Immature natural killer cell (primary cell): ENCODE measurements at regions not wholly inside any gene's neighbourhood (a gene's known extent, or its start where the extent isn't known, plus 50 kb on each side); places are given as distances from the start of the nearest gene placed in this dataset.
"Not testable (repeated sequence)": the region's sequence is repeated elsewhere in the genome, so short reads cannot be mapped to it uniquely, and the experiment has no call there.

Experiments used
- DNase-seq, 3 donors: peaks; one replicate each; pipeline ENCODE4 v3.0.0; 2022; ENCODE audit warnings: mixed read lengths in 1 of 3
- H3K27ac Mint-ChIP-seq, 6 donors: one replicate each; pipeline ENCODE4 v1.8.0; 2020; ENCODE audit warnings: mixed read lengths in 6 of 6, mild to moderate bottlenecking in 5 of 6, inconsistent platforms in 4 of 6, moderate library complexity in 3 of 6
- H3K27me3 Mint-ChIP-seq, 3 donors: one replicate each; pipeline ENCODE4 v1.8.0; 2020 to 2021; ENCODE audit warnings: low read depth in 3 of 3, mild to moderate bottlenecking in 3 of 3, mixed read lengths in 3 of 3, moderate library complexity in 3 of 3, inconsistent platforms in 1 of 3
- H3K36me3 Mint-ChIP-seq, 3 donors: one replicate each; pipeline ENCODE4 v1.8.0; 2020; ENCODE audit warnings: mixed read lengths in 3 of 3, inconsistent platforms in 2 of 3, mild to moderate bottlenecking in 2 of 3
- H3K4me1 Mint-ChIP-seq, 2 donors: one replicate each; pipeline ENCODE4 v1.8.0; 2020; ENCODE audit warnings: inconsistent platforms in 2 of 2, mild to moderate bottlenecking in 2 of 2, mixed read lengths in 2 of 2, moderate library complexity in 1 of 2
- H3K4me3 Mint-ChIP-seq, 5 donors: one replicate each; pipeline ENCODE4 v1.8.0; 2020; ENCODE audit warnings: mild to moderate bottlenecking in 5 of 5, mixed read lengths in 5 of 5, inconsistent platforms in 3 of 5, moderate library complexity in 3 of 5
- H3K9me3 Mint-ChIP-seq, 6 donors: one replicate each; pipeline ENCODE4 v1.8.0; 2020; ENCODE audit warnings: mild to moderate bottlenecking in 6 of 6, mixed read lengths in 6 of 6, inconsistent platforms in 4 of 6, moderate library complexity in 3 of 6

GRCh38 chr4:115986573-115986972 is 873.2 kb upstream of the NDST4 start:
- H3K4me1 Mint-ChIP-seq = no peaks in the 10 kb centered on the region
- H3K9me3 Mint-ChIP-seq = peaks cover 3 to 24% (median 11%) of the 10 kb centered on the region in 6 donors
- H3K4me3 Mint-ChIP-seq = no peak overlapping the region
- no peak overlapping the region for H3K27ac Mint-ChIP-seq
- no peaks in the 10 kb centered on the region for H3K36me3 Mint-ChIP-seq
- no peak for DNase-seq
- peaks cover 0 to 2% (median 2%) of the 10 kb centered on the region in 3 donors for H3K27me3 Mint-ChIP-seq

GRCh38 chr4:115975421-115976001 is 862.1 kb upstream of the NDST4 start:
- not testable (repeated sequence) for DNase-seq, H3K27me3 Mint-ChIP-seq, H3K27ac Mint-ChIP-seq, H3K4me1 Mint-ChIP-seq, H3K36me3 Mint-ChIP-seq, H3K4me3 Mint-ChIP-seq
- peaks cover 9 to 34% (median 19%) of the 10 kb centered on the region in 6 donors for H3K9me3 Mint-ChIP-seq

- H3K4me1 Mint-ChIP-seq = no peaks in the 10 kb centered on the region
These were observed 860.3 kb upstream of the NDST4 start for GRCh38 chr4:115973768-115974167.

GRCh38 chr4:115972967-115973366 is 859.5 kb upstream of the NDST4 start:
- no peak for DNase-seq
- Mint-ChIP-seq H3K36me3 (no peaks in the 10 kb centered on the region), H3K27ac (no peak overlapping the region), H3K9me3 (peaks cover 0 to 27% (median 10%) of the 10 kb centered on the region in 6 donors), H3K4me3 (no peak overlapping the region), H3K4me1 (no peaks in the 10 kb centered on the region), H3K27me3 (peaks cover 0 to 2% (median 0%) of the 10 kb centered on the region in 3 donors)

More at GRCh38 chr4:115973768-115974167, 860.3 kb upstream of the NDST4 start:
- no peak for DNase-seq
- Mint-ChIP-seq H3K4me3 (no peak overlapping the region), H3K27me3 (peaks cover 0 to 2% (median 0%) of the 10 kb centered on the region in 3 donors), H3K36me3 (no peaks in the 10 kb centered on the region), H3K9me3 (peaks cover 0 to 20% (median 10%) of the 10 kb centered on the region in 6 donors), H3K27ac (no peak overlapping the region)

- Mint-ChIP-seq H3K27ac (no peak overlapping the region), H3K36me3 (no peaks in the 10 kb centered on the region), H3K4me3 (no peak overlapping the region), H3K27me3 (peaks cover 0 to 2% (median 0%) of the 10 kb centered on the region in 3 donors), H3K4me1 (no peaks in the 10 kb centered on the region), H3K9me3 (peaks cover 0 to 27% (median 7%) of the 10 kb centered on the region in 6 donors)
- DNase-seq = no peak
These were observed 857.4 kb upstream of the NDST4 start for GRCh38 chr4:115970859-115971258.

- no peak overlapping the region for H3K4me3 Mint-ChIP-seq
These were observed 856.3 kb upstream of the NDST4 start for GRCh38 chr4:115969756-115970155.

GRCh38 chr4:115965588-115965987 is 852.2 kb upstream of the NDST4 start:
- no peak for DNase-seq
- Mint-ChIP-seq H3K36me3 (no peaks in the 10 kb centered on the region), H3K27ac (no peak overlapping the region), H3K4me1 (no peaks in the 10 kb centered on the region), H3K9me3 (peaks cover 0 to 23% (median 6%) of the 10 kb centered on the region in 6 donors), H3K4me3 (no peak overlapping the region), H3K27me3 (no peaks in the 10 kb centered on the region)

More at GRCh38 chr4:115969756-115970155, 856.3 kb upstream of the NDST4 start:
- no peaks in the 10 kb centered on the region for H3K4me1 Mint-ChIP-seq
- no peaks in the 10 kb centered on the region for H3K36me3 Mint-ChIP-seq
- peaks cover 0 to 23% (median 3%) of the 10 kb centered on the region in 6 donors for H3K9me3 Mint-ChIP-seq
- peaks cover 0 to 2% (median 0%) of the 10 kb centered on the region in 3 donors for H3K27me3 Mint-ChIP-seq
- no peak for DNase-seq
- H3K27ac Mint-ChIP-seq = no peak overlapping the region

GRCh38 chr4:115956054-115956796 is 842.8 kb upstream of the NDST4 start:
- not testable (repeated sequence) for DNase-seq, H3K27ac Mint-ChIP-seq, H3K4me1 Mint-ChIP-seq, H3K4me3 Mint-ChIP-seq, H3K36me3 Mint-ChIP-seq, H3K27me3 Mint-ChIP-seq
- peaks cover 2 to 44% (median 7%) of the 10 kb centered on the region in 6 donors for H3K9me3 Mint-ChIP-seq

- Mint-ChIP-seq H3K4me1 (no peaks in the 10 kb centered on the region), H3K36me3 (no peaks in the 10 kb centered on the region), H3K4me3 (no peak overlapping the region), H3K9me3 (peaks cover 7 to 38% (median 18%) of the 10 kb centered on the region in 6 donors), H3K27ac (no peak overlapping the region), H3K27me3 (peaks cover 0 to 2% (median 1%) of the 10 kb centered on the region in 3 donors)
- DNase-seq = no peak
These were observed 837.4 kb upstream of the NDST4 start for GRCh38 chr4:115950806-115951205.

GRCh38 chr4:115949974-115950743 is 836.7 kb upstream of the NDST4 start:
- H3K4me1 Mint-ChIP-seq = not testable (repeated sequence)

GRCh38 chr4:115945026-115945425 is 831.6 kb upstream of the NDST4 start:
- Mint-ChIP-seq H3K9me3 (peaks cover 5 to 14% (median 9%) of the 10 kb centered on the region in 6 donors), H3K27me3 (peaks cover 0 to 1% (median 0%) of the 10 kb centered on the region in 3 donors), H3K4me1 (no peaks in the 10 kb centered on the region), H3K36me3 (no peaks in the 10 kb centered on the region), H3K4me3 (no peak overlapping the region), H3K27ac (no peak overlapping the region)
- no peak for DNase-seq

More at GRCh38 chr4:115949974-115950743, 836.7 kb upstream of the NDST4 start:
- H3K9me3 Mint-ChIP-seq = peaks cover 7 to 31% (median 17%) of the 10 kb centered on the region in 6 donors
- DNase-seq, H3K4me3 Mint-ChIP-seq, H3K27ac Mint-ChIP-seq, H3K36me3 Mint-ChIP-seq, H3K27me3 Mint-ChIP-seq: not testable (repeated sequence)

GRCh38 chr4:115944146-115944905 is 830.9 kb upstream of the NDST4 start:
- DNase-seq = no peak
- Mint-ChIP-seq H3K27me3 (peaks cover 0 to 1% (median 0%) of the 10 kb centered on the region in 3 donors), H3K27ac (no peak overlapping the region), H3K4me1 (no peaks in the 10 kb centered on the region), H3K36me3 (no peaks in the 10 kb centered on the region), H3K9me3 (peaks cover 0 to 7% (median 5%) of the 10 kb centered on the region in 6 donors), H3K4me3 (no peak overlapping the region)

- no peak for DNase-seq
- peaks cover 0 to 3% (median 0%) of the 10 kb centered on the region in 3 donors for H3K36me3 Mint-ChIP-seq
- H3K27me3 Mint-ChIP-seq = no peaks in the 10 kb centered on the region
- no peak overlapping the region for H3K27ac Mint-ChIP-seq
- H3K4me1 Mint-ChIP-seq = no peaks in the 10 kb centered on the region
- H3K9me3 Mint-ChIP-seq = peaks cover 2 to 18% (median 6%) of the 10 kb centered on the region in 6 donors
- H3K4me3 Mint-ChIP-seq = no peak overlapping the region
These were observed 825.5 kb upstream of the NDST4 start for GRCh38 chr4:115938764-115939443.
